Omental fat pad (tissue), 3 donors: ENCODE measurements at regions not wholly inside any gene's neighbourhood (a gene's known extent, or its start where the extent isn't known, plus 50 kb on each side); places are given as distances from the start of the nearest gene placed in this dataset.

Source experiments
- ATAC-seq: fragments of 150-250 bp; one replicate; pipeline ENCODE4 v1.9.1; 2016; ENCODE audit warnings: mild to moderate bottlenecking, moderate library complexity; ENCODE audit not compliant: low FRiP score
- DNase-seq: peaks from one replicate; pipeline ENCODE4 v3.0.0-alpha.2; 2019; ENCODE audit warnings: low spot score
- CTCF ChIP-seq, 3 donors: fragments of 450-650 bp; IDR thresholded peaks; one replicate each; pipeline ENCODE4 v1.5.1; 2016 to 2017; ENCODE audit warnings: antibody characterized with exemption in 3 of 3, mild to moderate bottlenecking in 3 of 3, moderate library complexity in 2 of 3

- DNase-seq (no peak), ATAC-seq (no peak)
- TF ChIP-seq CTCF (IDR thresholded peaks at IDR 0.05): no peak
Measured at GRCh38 chr1:193785850-193786420, 599.5 kb upstream of the B3GALT2 start.

- no peak for TF ChIP-seq CTCF (IDR thresholded peaks at IDR 0.05)
- ATAC-seq (no peak), DNase-seq (no peak)
Measured at GRCh38 chr1:193774536-193775323, 588.3 kb upstream of the B3GALT2 start.

GRCh38 chr1:193771596-193771995 is 585.2 kb upstream of the B3GALT2 start:
- ATAC-seq (no peak), DNase-seq (no peak)
- TF ChIP-seq CTCF (IDR thresholded peaks at IDR 0.05): no peak

GRCh38 chr1:193769651-193770050 is 583.2 kb upstream of the B3GALT2 start:
- TF ChIP-seq CTCF (IDR thresholded peaks at IDR 0.05): no peak
- DNase-seq (no peak), ATAC-seq (no peak)

GRCh38 chr1:193767886-193768285 is 581.5 kb upstream of the B3GALT2 start:
- DNase-seq (no peak), ATAC-seq (no peak)
- no peak for TF ChIP-seq CTCF (IDR thresholded peaks at IDR 0.05)

- no peak for ATAC-seq
- TF ChIP-seq CTCF (IDR thresholded peaks at IDR 0.05): no peak
- no peak for DNase-seq
Measured at GRCh38 chr1:193766329-193766728, 579.9 kb upstream of the B3GALT2 start.

GRCh38 chr1:193763266-193763665 is 576.9 kb upstream of the B3GALT2 start:
- no peak for DNase-seq
- ATAC-seq: no peak
- TF ChIP-seq CTCF (IDR thresholded peaks at IDR 0.05): no peak
